NB4 (cell line): ENCODE measurements at regions not wholly inside any gene's neighbourhood (a gene's known extent, or its start where the extent isn't known, plus 50 kb on each side); places are given as distances from the start of the nearest gene placed in this dataset.

Experiments
- DNase-seq: peaks from one replicate; pipeline ENCODE4 v3.0.0; 2010; ENCODE audit warnings: low read depth
- H3K4me3 ChIP-seq: one replicate; pipeline ENCODE4 v1.5.1; 2011; ENCODE audit warnings: mild to moderate bottlenecking, low read depth, low read length, moderate library complexity
- MYC ChIP-seq: IDR thresholded peaks from 2 replicates; pipeline ENCODE4 v1.6.1; 2011; ENCODE audit warnings: low read depth, low read length
- POLR2A ChIP-seq: IDR thresholded peaks from 2 replicates; pipeline ENCODE4 v1.6.1; 2011; ENCODE audit warnings: mild to moderate bottlenecking; ENCODE audit not compliant: insufficient read length; ENCODE audit errors: extremely low read depth
- TF ChIP-seq, protein P1 (sequence below): IDR thresholded peaks from 2 replicates; pipeline ENCODE4 v1.6.1; 2011; ENCODE audit warnings: low read depth, low read length
- TF ChIP-seq, protein P2 (sequence below): IDR thresholded peaks from one replicate; pipeline ENCODE4 v1.5.1; 2012; ENCODE audit warnings: low read depth, low read length

DNA sequence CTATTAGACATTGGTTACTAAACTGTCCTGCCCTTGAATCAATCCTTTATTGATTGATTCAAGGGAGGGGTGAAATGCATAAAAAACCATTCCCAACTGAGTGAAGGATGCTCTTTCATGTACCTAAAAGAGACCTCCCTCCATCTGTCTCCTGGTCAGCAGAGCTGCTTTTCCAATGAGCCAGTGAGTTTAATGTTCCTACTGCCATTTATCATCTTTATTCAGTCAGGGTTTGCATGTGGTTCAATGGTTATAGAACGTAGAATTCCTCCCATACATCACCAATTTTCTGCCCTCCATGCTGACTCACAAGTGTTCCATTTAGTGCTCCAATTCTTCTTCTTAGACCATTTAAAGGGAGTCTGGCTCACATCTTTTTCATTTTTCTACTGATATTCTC, 199.1 kb upstream of the PCSK5 start:
- no peak for DNase-seq
- TF ChIP-seq MYC = no peak
- TF ChIP-seq, protein P1, sequence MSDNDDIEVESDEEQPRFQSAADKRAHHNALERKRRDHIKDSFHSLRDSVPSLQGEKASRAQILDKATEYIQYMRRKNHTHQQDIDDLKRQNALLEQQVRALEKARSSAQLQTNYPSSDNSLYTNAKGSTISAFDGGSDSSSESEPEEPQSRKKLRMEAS = no peak
- TF ChIP-seq POLR2A = no peak
- TF ChIP-seq, protein P2, sequence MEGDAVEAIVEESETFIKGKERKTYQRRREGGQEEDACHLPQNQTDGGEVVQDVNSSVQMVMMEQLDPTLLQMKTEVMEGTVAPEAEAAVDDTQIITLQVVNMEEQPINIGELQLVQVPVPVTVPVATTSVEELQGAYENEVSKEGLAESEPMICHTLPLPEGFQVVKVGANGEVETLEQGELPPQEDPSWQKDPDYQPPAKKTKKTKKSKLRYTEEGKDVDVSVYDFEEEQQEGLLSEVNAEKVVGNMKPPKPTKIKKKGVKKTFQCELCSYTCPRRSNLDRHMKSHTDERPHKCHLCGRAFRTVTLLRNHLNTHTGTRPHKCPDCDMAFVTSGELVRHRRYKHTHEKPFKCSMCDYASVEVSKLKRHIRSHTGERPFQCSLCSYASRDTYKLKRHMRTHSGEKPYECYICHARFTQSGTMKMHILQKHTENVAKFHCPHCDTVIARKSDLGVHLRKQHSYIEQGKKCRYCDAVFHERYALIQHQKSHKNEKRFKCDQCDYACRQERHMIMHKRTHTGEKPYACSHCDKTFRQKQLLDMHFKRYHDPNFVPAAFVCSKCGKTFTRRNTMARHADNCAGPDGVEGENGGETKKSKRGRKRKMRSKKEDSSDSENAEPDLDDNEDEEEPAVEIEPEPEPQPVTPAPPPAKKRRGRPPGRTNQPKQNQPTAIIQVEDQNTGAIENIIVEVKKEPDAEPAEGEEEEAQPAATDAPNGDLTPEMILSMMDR = no peak
- H3K4me3 ChIP-seq = no peak overlapping the region

DNA sequence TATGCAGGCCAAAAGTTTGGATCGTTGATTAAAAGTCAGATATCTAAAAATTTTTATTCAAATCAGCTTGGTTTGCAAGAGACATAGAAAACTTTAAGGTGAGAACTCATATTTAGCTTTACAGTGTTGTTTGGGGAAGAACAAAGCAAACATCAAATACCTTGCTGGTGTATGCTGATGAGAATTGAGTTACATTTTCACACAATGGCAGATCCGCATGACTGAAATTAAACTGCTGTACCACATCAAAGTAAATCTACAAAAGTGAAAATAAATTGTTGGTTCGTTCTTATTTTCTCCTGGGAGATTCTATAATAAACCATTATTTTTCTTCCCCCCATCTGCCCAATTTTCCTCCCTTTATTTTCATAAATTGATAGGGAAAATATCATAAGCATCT, 198.2 kb upstream of the PCSK5 start:
- DNase-seq = no peak
- no peak for TF ChIP-seq MYC
- TF ChIP-seq POLR2A = no peak
- TF ChIP-seq, protein P2 = no peak
- TF ChIP-seq, protein P1 = no peak
- H3K4me3 ChIP-seq = no peak overlapping the region

DNA sequence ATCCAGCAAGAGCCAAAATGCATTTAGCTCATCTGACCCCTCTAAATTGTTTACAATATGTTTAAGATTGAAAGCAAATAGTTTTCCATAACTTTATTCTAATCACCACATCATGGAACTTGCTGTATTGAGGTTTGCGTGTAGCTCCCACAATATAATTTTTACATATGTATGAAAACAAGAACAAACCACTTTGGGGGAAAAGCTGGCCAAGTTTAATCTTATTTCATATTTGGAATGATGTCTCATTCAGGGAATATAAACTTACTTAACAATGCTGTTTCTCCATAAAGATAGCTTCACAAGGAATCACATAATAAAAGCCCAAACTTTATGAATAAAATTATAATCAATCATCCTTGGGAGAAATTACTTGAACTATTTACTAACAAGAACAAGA, 194.6 kb upstream of the PCSK5 start:
- no peak for DNase-seq
- TF ChIP-seq, protein P2 = no peak
- TF ChIP-seq POLR2A (no peak), MYC (no peak)
- TF ChIP-seq, protein P1 = no peak
- no peak overlapping the region for H3K4me3 ChIP-seq

DNA sequence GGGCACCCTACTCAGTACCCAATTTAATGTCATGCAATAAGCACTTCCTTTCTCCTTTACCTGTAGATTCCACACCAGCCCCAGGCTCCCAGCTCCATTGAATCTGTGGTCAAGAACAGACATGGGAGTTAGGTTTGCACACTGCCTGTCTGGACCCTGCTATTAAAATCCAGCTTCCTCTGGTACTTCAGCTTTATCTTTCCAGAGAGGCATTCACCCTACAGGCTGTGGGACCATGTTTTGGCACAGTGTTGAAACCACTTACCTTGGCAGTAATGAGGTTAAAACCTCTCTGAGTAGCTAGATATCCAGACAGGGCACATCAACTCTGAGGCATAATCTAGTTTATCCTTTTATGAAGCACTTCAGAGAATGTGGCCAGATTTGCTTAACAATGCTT, 191.5 kb upstream of the PCSK5 start:
- TF ChIP-seq, protein P1 = no peak
- TF ChIP-seq MYC (no peak), POLR2A (no peak)
- TF ChIP-seq, protein P2 = no peak
- H3K4me3 ChIP-seq = no peak overlapping the region
- DNase-seq = no peak

DNA sequence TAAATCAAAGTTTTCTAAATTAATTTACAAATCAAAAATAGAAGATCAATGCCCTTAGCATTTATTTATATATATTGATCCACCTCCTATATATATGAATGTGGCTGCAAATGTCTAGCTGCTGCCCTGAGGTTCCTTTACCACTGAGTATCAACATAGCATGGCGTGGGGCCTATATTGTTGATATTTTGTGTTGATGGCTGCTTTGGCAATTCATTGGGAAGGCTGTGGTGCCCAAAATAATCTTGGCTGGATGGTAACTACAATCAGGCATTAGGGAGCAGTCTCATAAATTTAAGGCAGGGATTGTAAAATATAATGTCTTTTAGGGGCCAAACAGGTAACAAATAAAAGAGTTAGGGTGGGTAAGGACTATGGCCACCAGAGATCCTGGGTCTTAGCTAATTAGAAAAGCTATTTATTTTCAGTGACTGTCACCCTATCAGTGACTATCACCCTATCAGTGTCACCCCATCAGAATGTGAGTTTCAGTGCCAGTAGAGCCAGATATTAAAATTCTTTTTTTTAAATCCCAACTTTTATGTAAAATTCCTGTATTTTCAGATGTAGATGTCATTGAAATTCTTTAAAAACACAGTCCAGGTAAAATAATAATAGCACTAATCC, 190.7 kb upstream of the PCSK5 start:
- H3K4me3 ChIP-seq = no peak overlapping the region
- no peak for TF ChIP-seq POLR2A
- no peak for TF ChIP-seq MYC
- TF ChIP-seq, protein P2 = no peak
- TF ChIP-seq, protein P1 = no peak

DNA sequence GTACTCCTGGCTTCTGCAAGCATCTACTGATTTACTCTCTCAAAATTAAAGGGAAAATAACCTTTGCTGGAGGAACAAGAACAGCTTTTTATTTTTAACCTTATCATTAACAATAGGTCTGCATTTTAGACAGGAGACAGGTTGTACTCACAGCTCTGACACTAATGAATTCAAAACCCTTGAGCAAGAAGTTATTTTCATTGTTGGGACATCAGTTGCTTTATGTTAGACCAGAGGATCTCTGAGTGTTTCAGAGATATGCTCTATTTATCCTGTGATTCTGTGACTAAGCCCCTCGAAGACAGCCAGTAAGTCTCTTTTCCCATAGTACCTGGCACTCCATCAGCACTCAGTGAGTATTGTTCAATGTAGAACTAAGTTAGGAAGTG, 190.2 kb upstream of the PCSK5 start:
- DNase-seq = no peak
- TF ChIP-seq, protein P1 = no peak
- TF ChIP-seq POLR2A = no peak
- TF ChIP-seq, protein P2 = no peak
- TF ChIP-seq MYC = no peak
- no peak overlapping the region for H3K4me3 ChIP-seq

More for the DNA sequence above, 190.7 kb upstream of the PCSK5 start:
- no peak for DNase-seq
